ENCODE measurements at regions not wholly inside any gene's neighbourhood (a gene's known extent, or its start where the extent isn't known, plus 50 kb on each side); places are given as distances from the start of the nearest gene placed in this dataset.

- no peak for TF ChIP-seq ESRRG (CRISPR knock-in tag; IDR thresholded peaks at IDR 0.05)
- TF ChIP-seq GLIS3 (CRISPR knock-in tag; IDR thresholded peaks at IDR 0.05) = no peak
- no peak for TF ChIP-seq BACH2 (CRISPR knock-in tag; IDR thresholded peaks at IDR 0.05; ENCODE audit: borderline replicate concordance)
- TF ChIP-seq OSR1 (CRISPR knock-in tag; IDR thresholded peaks at IDR 0.05) = no peak
- no peak for TF ChIP-seq TOX (CRISPR knock-in tag; IDR thresholded peaks at IDR 0.05; ENCODE audit: borderline replicate concordance)
- no peak for TF ChIP-seq POU6F1 (CRISPR knock-in tag; IDR thresholded peaks at IDR 0.05; ENCODE audit: borderline replicate concordance, low read depth)
- no peak for TF ChIP-seq CSRNP3 (CRISPR knock-in tag; IDR thresholded peaks at IDR 0.05)
- TF ChIP-seq CREB5 (CRISPR knock-in tag; IDR thresholded peaks at IDR 0.05; ENCODE audit: low read depth) = no peak
- TF ChIP-seq ARNTL (CRISPR knock-in tag; IDR thresholded peaks at IDR 0.05; ENCODE audit: borderline replicate concordance, low read depth) = no peak
- no peak for TF ChIP-seq ZNF70 (CRISPR knock-in tag; IDR thresholded peaks at IDR 0.05)
- no peak for TF ChIP-seq ZFP3 (CRISPR knock-in tag; IDR thresholded peaks at IDR 0.05)
- TF ChIP-seq PATZ1 (CRISPR knock-in tag; IDR thresholded peaks at IDR 0.05; ENCODE audit: borderline replicate concordance) = no peak
- TF ChIP-seq TSHZ2 (CRISPR knock-in tag; IDR thresholded peaks at IDR 0.05) = no peak
- no peak for TF ChIP-seq CSDC2 (CRISPR knock-in tag; IDR thresholded peaks at IDR 0.05)
- no peak for ATAC-seq
These were observed 1312.2 kb upstream of the ACVR2A start for GRCh38 chr2:146532509-146533147.

- TF ChIP-seq ZNF8 (CRISPR knock-in tag; IDR thresholded peaks at IDR 0.05) = no peak
- no peak for TF ChIP-seq ZC3H10 (CRISPR knock-in tag; IDR thresholded peaks at IDR 0.05)
- TF ChIP-seq ZNF70 (CRISPR knock-in tag; IDR thresholded peaks at IDR 0.05) = no peak
- no peak for TF ChIP-seq CSRNP3 (CRISPR knock-in tag; IDR thresholded peaks at IDR 0.05)
- TF ChIP-seq TSHZ2 (CRISPR knock-in tag; IDR thresholded peaks at IDR 0.05) = no peak
- no peak for TF ChIP-seq ISL1 (CRISPR knock-in tag; IDR thresholded peaks at IDR 0.05)
- TF ChIP-seq TCF4 (CRISPR knock-in tag; IDR thresholded peaks at IDR 0.05; ENCODE audit: borderline replicate concordance) = no peak
- no peak for TF ChIP-seq CSDC2 (CRISPR knock-in tag; IDR thresholded peaks at IDR 0.05)
- no peak for TF ChIP-seq PATZ1 (CRISPR knock-in tag; IDR thresholded peaks at IDR 0.05; ENCODE audit: borderline replicate concordance)
- TF ChIP-seq TOX (CRISPR knock-in tag; IDR thresholded peaks at IDR 0.05; ENCODE audit: borderline replicate concordance) = no peak
- no peak for TF ChIP-seq POU6F1 (CRISPR knock-in tag; IDR thresholded peaks at IDR 0.05; ENCODE audit: borderline replicate concordance, low read depth)
- ATAC-seq = no peak
These were observed 1312.8 kb upstream of the ACVR2A start for GRCh38 chr2:146532009-146532408.
